Endothelial cell of umbilical vein (primary cell): ENCODE measurements at regions not wholly inside any gene's neighbourhood (a gene's known extent, or its start where the extent isn't known, plus 50 kb on each side); places are given as distances from the start of the nearest gene placed in this dataset.

ENCODE experiments used
- BruUV-seq: library from RNA; stranded (reverse); fragments of 400-500 nt; replicated peaks from 2 replicates; lab custom pipeline; 2021; lab: Mats Ljungman, UMichigan
- CTCF ChIA-PET: fragments of 300-600, 350-600 bp; sonication (Branson Sonifier 250); formaldehyde crosslinking; loops from one replicate; lab custom pipeline; 2021; ENCODE audit warnings: antibody characterized with exemption, inconsistent platforms; lab: Charles Lee
- POLR2A ChIA-PET: fragments of 300-600, 350-600 bp; sonication (Branson Sonifier 250); formaldehyde crosslinking; loops from one replicate; lab custom pipeline; 2021; ENCODE audit warnings: antibody characterized with exemption, inconsistent platforms; lab: Charles Lee
- DNase-seq: peaks from one replicate; pipeline ENCODE4 v3.0.0-alpha.2; 2011; ENCODE audit warnings: low read depth, low spot score
- FAIRE-seq: peaks from 2 replicates; lab custom pipeline; 2011; peaks lifted over from hg19 to GRCh38; lab: Jason Lieb, UNC
- H2AFZ ChIP-seq: 2 replicates; pipeline ENCODE4 v1.6.0; 2012; ENCODE audit warnings: low read depth, low read length, control low read depth, inconsistent platforms
- H3K27ac ChIP-seq: 2 replicates; pipeline ENCODE4 v1.5.1; 2011; ENCODE audit warnings: low read depth, mild to moderate bottlenecking, control low read depth, low read length, moderate library complexity; ENCODE audit not compliant: insufficient read depth
- H3K27me3 ChIP-seq, 2 experiments: 2 replicates each; pipeline versions ENCODE4 v1.6.0 to v1.6.1; 2011; ENCODE audit warnings: low read length in 2 of 2, mixed read lengths in 1 of 2; ENCODE audit not compliant: control insufficient read depth in 2 of 2, insufficient read depth in 2 of 2
- H3K36me3 ChIP-seq, 2 experiments: 2 replicates in 1 of 2; 3 replicates in 1 of 2; pipeline ENCODE4 v1.5.1; 2011; ENCODE audit warnings: low read length in 2 of 2, mild to moderate bottlenecking in 1 of 2, moderate library complexity in 1 of 2; ENCODE audit not compliant: control insufficient read depth in 2 of 2, insufficient read depth in 2 of 2; ENCODE audit errors: extremely low read depth in 1 of 2
- H3K4me1 ChIP-seq: 3 replicates; pipeline ENCODE4 v1.5.1; 2011; ENCODE audit warnings: mild to moderate bottlenecking, low read length; ENCODE audit not compliant: control insufficient read depth, insufficient read depth; ENCODE audit errors: extremely low read depth
- H3K4me2 ChIP-seq: 2 replicates; pipeline ENCODE4 v1.6.1; 2011; ENCODE audit warnings: low read length, control low read depth, mixed read lengths; ENCODE audit not compliant: insufficient read depth
- H3K4me3 ChIP-seq, 3 experiments: fragments of 200-600 bp in 1 of 3; sonication (generic), shearing (Covaris generic) in 1 of 3; replicated peaks in 1 of 3; 2 replicates each; pipeline ENCODE4 v1.5.1; 2011 to 2016; ENCODE audit warnings: control low read depth in 3 of 3, low read length in 3 of 3, mild to moderate bottlenecking in 2 of 3, inconsistent platforms in 1 of 3, low read depth in 1 of 3, moderate library complexity in 1 of 3; ENCODE audit not compliant: insufficient read depth in 1 of 3
- H3K79me2 ChIP-seq: 2 replicates; pipeline ENCODE4 v1.6.0; 2012; ENCODE audit warnings: low read length, inconsistent platforms; ENCODE audit not compliant: control insufficient read depth, insufficient read depth
- H3K9ac ChIP-seq: replicated peaks from 2 replicates; pipeline ENCODE3; 2011; ENCODE audit warnings: low read length, control low read depth; ENCODE audit not compliant: insufficient read depth; ENCODE audit errors: extremely low read depth
- H3K9me1 ChIP-seq: replicated peaks from 3 replicates; pipeline ENCODE4 v1.6.0; 2011; ENCODE audit warnings: mild to moderate bottlenecking, low read length; ENCODE audit not compliant: control insufficient read depth, insufficient read depth; ENCODE audit errors: extremely low read depth
- H3K9me3 ChIP-seq: replicated peaks from 2 replicates; pipeline ENCODE4 v1.5.1; 2012; ENCODE audit warnings: low read length, inconsistent platforms; ENCODE audit not compliant: control insufficient read depth, insufficient read depth
- H4K20me1 ChIP-seq: replicated peaks from 2 replicates; pipeline ENCODE3; 2011; ENCODE audit warnings: mild to moderate bottlenecking, low read length; ENCODE audit not compliant: control insufficient read depth, insufficient read depth; ENCODE audit errors: extremely low read depth
- CTCF ChIP-seq, 2 donors: IDR thresholded peaks; 1 replicate in 1 of 2; 2 replicates in 1 of 2; pipeline ENCODE4 v1.5.1; 2011; ENCODE audit warnings: low read length in 2 of 2, mild to moderate bottlenecking in 2 of 2, moderate library complexity in 2 of 2, control low read depth in 1 of 2, inconsistent platforms in 1 of 2, low read depth in 1 of 2; ENCODE audit not compliant: insufficient read depth in 1 of 2; ENCODE audit errors: extremely low read depth in 1 of 2
- FOS ChIP-seq: IDR thresholded peaks from 2 replicates; pipeline ENCODE4 v1.6.1; 2011; ENCODE audit warnings: mild to moderate bottlenecking, low read length, moderate library complexity, borderline replicate concordance; ENCODE audit not compliant: insufficient read depth
- GATA2 ChIP-seq: IDR thresholded peaks from 2 replicates; pipeline ENCODE4 v1.7.0; 2011; ENCODE audit warnings: low read depth, mild to moderate bottlenecking, moderate library complexity, mixed read lengths, low read length; ENCODE audit not compliant: insufficient read length, insufficient read depth
- MAX ChIP-seq: IDR thresholded peaks from 2 replicates; pipeline ENCODE4 v1.6.1; 2011; ENCODE audit not compliant: insufficient read depth, insufficient read length
- POLR2A ChIP-seq: IDR thresholded peaks from 2 replicates; pipeline ENCODE4 v1.6.1; 2012; ENCODE audit warnings: low read depth, mild to moderate bottlenecking, control low read depth, low read length
- POLR2AphosphoS5 ChIP-seq: IDR thresholded peaks from 2 replicates; pipeline ENCODE4 v1.6.1; 2012; ENCODE audit warnings: low read depth, mild to moderate bottlenecking, control low read depth, low read length, moderate library complexity; ENCODE audit not compliant: insufficient read depth
- dilution Hi-C: fragments of 300-500 bp; cut with MboI; formaldehyde crosslinking; loops from one replicate; pipeline ENCODE4 v1.15.0; 2019; ENCODE audit warnings: low sequenced_read_pairs; ENCODE audit not compliant: extremely low pct_ligation_motif_present
- intact Hi-C: fragments of 100-400 bp; cut with micrococcal nuclease; formaldehyde crosslinking; loops from one replicate; pipeline ENCODE4 v1.10.0; 2022

- Histone ChIP-seq H3K36me3 (no peaks in the 10 kb centered on the region), H3K4me1 (no peaks in the 10 kb centered on the region), H3K27ac (no peak overlapping the region), H4K20me1 (no peaks in the 10 kb centered on the region), H3K4me2 (no peak overlapping the region), H3K9ac (no peak overlapping the region), H3K9me1 (no peaks in the 10 kb centered on the region), H2AFZ (no peak overlapping the region), H3K27me3 (no peaks in the 10 kb centered on the region), H3K4me3 (no peak overlapping the region), H3K9me3 (no peaks in the 10 kb centered on the region), H3K79me2 (no peaks in the 10 kb centered on the region)
- dilution Hi-C loops (no loop called here), intact Hi-C loops (no loop called here)
- ChIA-PET POLR2A (no interaction called here), CTCF (no interaction called here)
- no TSS peak for BruUV-seq
- DNase-seq = no peak
- no peak for FAIRE-seq
- TF ChIP-seq MAX = no peak
- TF ChIP-seq GATA2 = no peak
- no peak for TF ChIP-seq POLR2A
- TF ChIP-seq FOS = no peak
- TF ChIP-seq POLR2AphosphoS5 = no peak
- TF ChIP-seq CTCF (IDR thresholded peaks at IDR 0.05; ENCODE audit: extremely low read depth in 1 of 2, insufficient read depth in 1 of 2, low read depth in 1 of 2, low read length in 2 of 2) = no peak
Measured at GRCh38 chr3:103342205-103342731, 907.5 kb downstream of the ZPLD1 start.
